Caki2 (cell line): ENCODE measurements at regions not wholly inside any gene's neighbourhood (a gene's known extent, or its start where the extent isn't known, plus 50 kb on each side); places are given as distances from the start of the nearest gene placed in this dataset.
A peak's percentile ranks its signal among the peaks of the same experiment; 100 is the strongest.
"Not testable (repeated sequence)": the region's sequence is repeated elsewhere in the genome, so short reads cannot be mapped to it uniquely, and the experiment has no call there.

ENCODE experiments used
- DNase-seq: peaks from one replicate; pipeline ENCODE4 v3.0.0-alpha.2; 2015; ENCODE audit warnings: low read depth
- in situ Hi-C: cut with HindIII; loops from 2 replicates; pipeline ENCODE4 v1.10.0; 2016; ENCODE audit warnings: low sequenced_read_pairs, low pct_unique_long_range_greater_than_20kb, mixed read lengths

- DNase-seq, in situ Hi-C loops: not testable (repeated sequence)
These were observed 51.5 kb upstream of the CDC42EP3 start for GRCh38 chr2:37722971-37723370.

GRCh38 chr2:37730037-37730818 lies 58.8 kb upstream of the CDC42EP3 start:
- in situ Hi-C loops: no loop called here
- DNase-seq: peak; percentile 39

GRCh38 chr2:37732412-37732811 lies 61.0 kb upstream of the CDC42EP3 start:
- in situ Hi-C loops: not testable (repeated sequence)

GRCh38 chr2:37733251-37733650 lies 61.8 kb upstream of the CDC42EP3 start:
- DNase-seq: no peak
- in situ Hi-C loops: no loop called here

More at GRCh38 chr2:37732412-37732811, 61.0 kb upstream of the CDC42EP3 start:
- DNase-seq: not testable (repeated sequence)

GRCh38 chr2:37733955-37734354 lies 62.5 kb upstream of the CDC42EP3 start:
- DNase-seq, in situ Hi-C loops: not testable (repeated sequence)

- DNase-seq, in situ Hi-C loops: not testable (repeated sequence)
These were observed 63.6 kb upstream of the CDC42EP3 start for GRCh38 chr2:37734891-37735523.

- DNase-seq, in situ Hi-C loops: not testable (repeated sequence)
These were observed 64.1 kb upstream of the CDC42EP3 start for GRCh38 chr2:37735524-37735910.

- DNase-seq: no peak
These were observed 66.1 kb upstream of the CDC42EP3 start for GRCh38 chr2:37737507-37737906.

GRCh38 chr2:37738266-37738885 lies 66.9 kb upstream of the CDC42EP3 start:
- DNase-seq: no peak
- in situ Hi-C loops: no loop called here

More at GRCh38 chr2:37737507-37737906, 66.1 kb upstream of the CDC42EP3 start:
- in situ Hi-C loops: no loop called here

GRCh38 chr2:37739153-37739552 lies 67.7 kb upstream of the CDC42EP3 start:
- in situ Hi-C loops: no loop called here
- no peak for DNase-seq

- in situ Hi-C loops: no loop called here
- no peak for DNase-seq
These were observed 68.8 kb upstream of the CDC42EP3 start for GRCh38 chr2:37740164-37740739.

- in situ Hi-C loops: no loop called here
- no peak for DNase-seq
These were observed 70.8 kb upstream of the CDC42EP3 start for GRCh38 chr2:37742286-37742685.

- in situ Hi-C loops: no loop called here
- no peak for DNase-seq
These were observed 72.6 kb upstream of the CDC42EP3 start for GRCh38 chr2:37744010-37744409.

- in situ Hi-C loops, DNase-seq: not testable (repeated sequence)
These were observed 73.5 kb upstream of the CDC42EP3 start for GRCh38 chr2:37744961-37745360.

- in situ Hi-C loops, DNase-seq: not testable (repeated sequence)
These were observed 74.6 kb upstream of the CDC42EP3 start for GRCh38 chr2:37746011-37746410.

- no peak for DNase-seq
- in situ Hi-C loops: no loop called here
These were observed 75.4 kb upstream of the CDC42EP3 start for GRCh38 chr2:37746883-37747282.

- DNase-seq: no peak
- in situ Hi-C loops: no loop called here
These were observed 77.1 kb upstream of the CDC42EP3 start for GRCh38 chr2:37748541-37748940.

- in situ Hi-C loops, DNase-seq: not testable (repeated sequence)
These were observed 78.8 kb upstream of the CDC42EP3 start for GRCh38 chr2:37750286-37750685.

GRCh38 chr2:37752766-37753165 lies 81.3 kb upstream of the CDC42EP3 start:
- in situ Hi-C loops: no loop called here
- DNase-seq: no peak
